Astrocyte of the cerebellum (primary cell): ENCODE measurements at regions not wholly inside any gene's neighbourhood (a gene's known extent, or its start where the extent isn't known, plus 50 kb on each side); places are given as distances from the start of the nearest gene placed in this dataset.

Experiments
- DNase-seq: peaks from one replicate; pipeline ENCODE4 v3.0.0-alpha.2; 2011; ENCODE audit warnings: low read depth
- H3K4me3 ChIP-seq: 2 replicates; pipeline ENCODE4 v1.5.1; 2011; ENCODE audit warnings: mild to moderate bottlenecking, low read depth, low read length, moderate library complexity
- CTCF ChIP-seq: IDR thresholded peaks from 2 replicates; pipeline ENCODE4 v1.5.1; 2012; ENCODE audit warnings: low read length, low read depth, moderate library complexity, mild to moderate bottlenecking; ENCODE audit errors: missing control alignments
- in situ Hi-C: cut with HindIII; loops from 2 replicates; pipeline ENCODE4 v1.10.0; 2017; ENCODE audit warnings: low sequenced_read_pairs

- no peak for DNase-seq
- in situ Hi-C loops, result no loop called here
- no peak for TF ChIP-seq CTCF
- H3K4me3 ChIP-seq, result no peak overlapping the region
These were observed 292.5 kb downstream of the SOX9 start for GRCh38 chr17:72413077-72414031.

- in situ Hi-C loops, result no loop called here
- H3K4me3 ChIP-seq, result no peak overlapping the region
- no peak for DNase-seq
- TF ChIP-seq CTCF, result no peak
These were observed 293.2 kb downstream of the SOX9 start for GRCh38 chr17:72414032-72414396.

- no peak overlapping the region for H3K4me3 ChIP-seq
- in situ Hi-C loops, result no loop called here
- TF ChIP-seq CTCF, result no peak
- no peak for DNase-seq
These were observed 294.4 kb downstream of the SOX9 start for GRCh38 chr17:72414967-72415853.

GRCh38 chr17:72416054-72416675 is 295.3 kb downstream of the SOX9 start:
- TF ChIP-seq CTCF, result no peak
- no peak overlapping the region for H3K4me3 ChIP-seq
- DNase-seq, result no peak
- in situ Hi-C loops, result no loop called here

GRCh38 chr17:72416905-72417304 is 296.1 kb downstream of the SOX9 start:
- no peak for DNase-seq
- no peak overlapping the region for H3K4me3 ChIP-seq
- no peak for TF ChIP-seq CTCF
- in situ Hi-C loops, result no loop called here

- no peak for TF ChIP-seq CTCF
- in situ Hi-C loops, result no loop called here
- no peak overlapping the region for H3K4me3 ChIP-seq
- DNase-seq, result no peak
These were observed 296.8 kb downstream of the SOX9 start for GRCh38 chr17:72417627-72418026.
